CD14-positive monocyte (primary cell): ENCODE measurements at regions not wholly inside any gene's neighbourhood (a gene's known extent, or its start where the extent isn't known, plus 50 kb on each side); places are given as distances from the start of the nearest gene placed in this dataset.
"Not testable (repeated sequence)": the region's sequence is repeated elsewhere in the genome, so short reads cannot be mapped to it uniquely, and the experiment has no call there.

Experiments used
- DNase-seq, 3 donors: peaks; one replicate each; pipeline ENCODE4 v3.0.0-alpha.2; 2011 to 2022
- H2AFZ ChIP-seq: 2 replicates; pipeline ENCODE4 v1.6.0; 2012; ENCODE audit warnings: mild to moderate bottlenecking, low read depth, low read length, inconsistent platforms; ENCODE audit not compliant: insufficient read depth, poor library complexity, severe bottlenecking
- H3K27ac ChIP-seq, 2 donors: 1 replicate in 1 of 2; 2 replicates in 1 of 2; pipeline ENCODE4 v1.5.1; 2012 to 2013; ENCODE audit warnings: low read length in 2 of 2, control low read depth in 1 of 2, inconsistent platforms in 1 of 2, low read depth in 1 of 2, mild to moderate bottlenecking in 1 of 2
- H3K27me3 ChIP-seq, 2 donors: one replicate each; pipeline versions ENCODE4 v1.6.0 to v1.6.1; 2011 to 2013; ENCODE audit warnings: low read length in 2 of 2; ENCODE audit not compliant: control insufficient read depth in 2 of 2, insufficient read depth in 2 of 2
- H3K36me3 ChIP-seq, 2 donors: replicated peaks in 1 of 2; 1 replicate in 1 of 2; 2 replicates in 1 of 2; pipeline versions ENCODE4 v1.5.1 to v1.6.1; 2012 to 2013; ENCODE audit warnings: low read length in 2 of 2, control low read depth in 1 of 2, inconsistent platforms in 1 of 2, mild to moderate bottlenecking in 1 of 2; ENCODE audit not compliant: insufficient read depth in 2 of 2, control insufficient read depth in 1 of 2
- H3K4me1 ChIP-seq, 2 donors: 1 replicate in 1 of 2; 2 replicates in 1 of 2; pipeline versions ENCODE4 v1.5.1 to v1.6.1; 2012 to 2013; ENCODE audit warnings: low read length in 2 of 2, control low read depth in 1 of 2, inconsistent platforms in 1 of 2, mild to moderate bottlenecking in 1 of 2, moderate library complexity in 1 of 2; ENCODE audit not compliant: insufficient read depth in 2 of 2, control insufficient read depth in 1 of 2
- H3K4me2 ChIP-seq: replicated peaks from 2 replicates; pipeline ENCODE3; 2012; ENCODE audit warnings: low read length, moderate library complexity, mild to moderate bottlenecking; ENCODE audit not compliant: poor library complexity, severe bottlenecking; ENCODE audit errors: extremely low read depth
- H3K4me3 ChIP-seq, 3 experiments: fragments of 200-600 bp in 1 of 3; sonication (generic) in 1 of 3; replicated peaks in 1 of 3; 1 replicate in 2 of 3; 2 replicates in 1 of 3; pipeline ENCODE4 v1.5.1; 2011 to 2013; ENCODE audit warnings: low read length in 3 of 3, mild to moderate bottlenecking in 3 of 3, control low read depth in 2 of 3, low read depth in 2 of 3, inconsistent platforms in 1 of 3, moderate library complexity in 1 of 3
- H3K79me2 ChIP-seq: 2 replicates; pipeline ENCODE4 v1.6.0; 2012; ENCODE audit warnings: mild to moderate bottlenecking, control low read depth, inconsistent platforms, low read length, moderate library complexity; ENCODE audit not compliant: insufficient read depth
- H3K9ac ChIP-seq: 2 replicates; pipeline ENCODE4 v1.6.0; 2017; ENCODE audit warnings: low read length, mild to moderate bottlenecking; ENCODE audit not compliant: insufficient read depth, poor library complexity, severe bottlenecking
- H3K9me3 ChIP-seq, 2 donors: replicated peaks in 1 of 2; 1 replicate in 1 of 2; 2 replicates in 1 of 2; pipeline versions ENCODE4 v1.5.1 to v1.6.1; 2012 to 2013; ENCODE audit warnings: low read length in 2 of 2, control low read depth in 1 of 2; ENCODE audit not compliant: control insufficient read depth in 1 of 2, insufficient read depth in 1 of 2
- H4K20me1 ChIP-seq: 2 replicates; pipeline ENCODE4 v1.6.0; 2012; ENCODE audit warnings: mild to moderate bottlenecking, low read length, control low read depth, moderate library complexity; ENCODE audit not compliant: insufficient read depth
- H3K27ac Mint-ChIP-seq, 7 donors: one replicate each; pipeline ENCODE4 v1.8.0; 2020; ENCODE audit warnings: mild to moderate bottlenecking in 7 of 7, mixed read lengths in 7 of 7, moderate library complexity in 6 of 7, inconsistent platforms in 2 of 7
- H3K27me3 Mint-ChIP-seq, 3 donors: one replicate each; pipeline ENCODE4 v1.8.0; 2021 to 2022; ENCODE audit warnings: low read depth in 3 of 3, mild to moderate bottlenecking in 3 of 3, mixed read lengths in 3 of 3, moderate library complexity in 3 of 3, inconsistent platforms in 1 of 3
- H3K36me3 Mint-ChIP-seq, 2 donors: one replicate each; pipeline ENCODE4 v1.8.0; 2020; ENCODE audit warnings: mixed read lengths in 2 of 2, inconsistent platforms in 1 of 2, mild to moderate bottlenecking in 1 of 2
- H3K4me1 Mint-ChIP-seq: one replicate; pipeline ENCODE4 v1.8.0; 2020; ENCODE audit warnings: mild to moderate bottlenecking, mixed read lengths
- H3K4me3 Mint-ChIP-seq, 2 donors: one replicate each; pipeline ENCODE4 v1.8.0; 2020; ENCODE audit warnings: mild to moderate bottlenecking in 2 of 2, mixed read lengths in 2 of 2, moderate library complexity in 1 of 2
- H3K9me3 Mint-ChIP-seq, 7 donors: one replicate each; pipeline ENCODE4 v1.8.0; 2020 to 2022; ENCODE audit warnings: mixed read lengths in 7 of 7, mild to moderate bottlenecking in 6 of 7, moderate library complexity in 6 of 7, inconsistent platforms in 2 of 7
- WGBS: methylation state at CpG from one replicate; pipeline ENCODE4 v1.1.5; 2013; ENCODE audit warnings: missing lambda C conversion rate; ENCODE audit not compliant: insufficient coverage; 5-methylcytosine and 5-hydroxymethylcytosine counted together
- intact Hi-C, 2 donors: fragments of 100-400 bp; cut with micrococcal nuclease; formaldehyde crosslinking; loops; one replicate each; pipeline versions ENCODE4 v1.15.0 to v1.15.1; 2023

DNA sequence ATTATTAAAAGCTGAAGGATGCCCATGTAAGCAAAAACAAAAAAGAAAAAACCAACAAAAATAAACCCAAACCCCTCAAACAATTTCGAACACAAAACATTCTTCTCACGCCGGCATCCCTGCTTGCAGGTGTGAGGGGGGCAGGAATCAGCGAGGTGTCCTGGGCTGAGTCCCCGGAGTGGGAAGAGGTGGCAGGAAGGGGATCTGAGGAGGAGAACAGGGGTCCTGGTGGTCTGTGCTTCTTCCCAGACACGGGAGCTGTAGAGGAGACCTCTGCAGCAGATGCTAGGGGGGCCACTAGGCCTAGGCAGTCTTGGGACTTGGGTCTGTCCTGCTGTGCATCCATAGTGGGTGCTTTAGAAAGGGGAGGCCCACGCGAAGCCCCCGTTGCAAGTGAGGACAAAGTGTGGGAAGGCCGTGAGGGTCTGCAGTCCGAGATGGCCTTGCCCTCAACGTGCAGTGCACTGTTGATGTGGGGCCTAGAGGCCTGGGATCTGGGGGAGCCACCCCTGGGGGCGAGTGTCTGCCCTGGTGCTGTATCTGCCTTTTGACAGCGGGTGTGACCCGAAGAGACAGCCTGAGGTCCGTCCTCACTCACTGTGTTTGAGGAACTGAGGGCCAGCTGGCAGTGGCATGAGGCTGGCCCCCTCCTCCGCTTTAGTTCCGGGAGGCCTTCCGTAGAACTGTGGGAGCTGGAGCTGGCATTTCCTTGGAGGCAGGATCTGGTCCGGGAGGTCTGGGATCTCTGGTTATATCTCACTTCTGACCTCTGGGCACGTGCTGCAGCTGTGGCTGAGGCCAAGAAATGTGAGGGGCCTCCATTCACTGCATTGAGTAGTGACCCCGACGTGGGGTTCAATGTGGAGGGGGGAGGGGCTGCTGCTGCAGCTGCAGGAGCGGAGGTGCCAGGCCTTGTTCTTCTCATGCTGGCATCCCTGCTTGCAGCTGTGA is 1371.5 kb downstream of the CDH12 start:
- H3K4me1 Mint-ChIP-seq, H3K27me3 ChIP-seq, H3K4me3 ChIP-seq, H3K9ac ChIP-seq, H4K20me1 ChIP-seq, intact Hi-C loops, H3K4me3 Mint-ChIP-seq, H3K4me2 ChIP-seq, H3K4me1 ChIP-seq, H3K27me3 Mint-ChIP-seq, H3K36me3 ChIP-seq, H3K27ac ChIP-seq, DNase-seq, H2AFZ ChIP-seq, H3K79me2 ChIP-seq: not testable (repeated sequence)
- H3K9me3 ChIP-seq: peaks cover 0 to 16% of the 10 kb centered on the region in 2 donors
- Mint-ChIP-seq H3K27ac (peak overlapping the region in 1 of 7 donors; percentile 3), H3K36me3 (peaks cover 17 to 37% of the 10 kb centered on the region in 2 donors), H3K9me3 (peaks cover 4 to 24% (median 14%) of the 10 kb centered on the region in 7 donors)
- 96% methylated on average over 18 of the region's 24 CpGs for WGBS

DNA sequence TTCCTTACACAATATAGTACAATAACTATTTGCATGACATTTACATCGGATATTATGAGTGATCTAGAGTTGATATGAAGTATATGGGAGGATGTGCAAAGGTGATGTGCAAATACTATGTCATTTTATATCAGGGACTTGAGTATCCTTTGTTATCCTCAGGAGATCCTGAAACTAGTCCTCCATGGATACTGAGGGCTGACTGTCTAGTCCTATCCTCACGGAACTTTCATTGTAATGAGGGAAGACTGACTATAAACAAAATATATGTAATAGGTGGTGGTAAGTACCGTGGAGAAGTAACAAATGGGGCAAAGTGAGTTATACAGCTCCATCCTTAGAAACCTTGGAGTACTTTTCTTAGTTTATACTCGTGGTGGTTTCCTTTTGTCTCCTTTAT is 1373.1 kb downstream of the CDH12 start:
- H3K79me2 ChIP-seq, H3K4me1 Mint-ChIP-seq, intact Hi-C loops: not testable (repeated sequence)

DNA sequence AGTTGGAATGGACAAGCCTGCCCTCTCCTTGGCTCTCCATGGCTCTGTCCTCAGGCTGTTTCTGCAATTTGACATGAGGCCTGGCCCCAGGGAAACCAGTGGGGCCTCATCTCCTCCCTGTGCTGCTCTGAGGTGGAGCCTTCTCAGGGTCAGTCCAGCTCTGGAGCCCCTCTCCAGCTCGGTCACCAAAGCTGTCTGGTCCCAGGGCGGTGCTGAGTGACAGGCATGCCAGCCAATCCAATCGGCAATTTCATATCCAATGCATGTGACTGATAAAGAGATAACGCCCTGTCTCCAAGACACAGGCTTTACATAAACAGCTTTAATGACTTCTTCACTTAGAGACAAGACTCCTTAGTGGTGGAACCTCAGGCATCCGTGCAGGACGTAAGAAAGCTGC is 1379.2 kb downstream of the CDH12 start:
- no CpG with 5 or more reads among the region's 6 CpGs for WGBS
- H3K9ac ChIP-seq, H4K20me1 ChIP-seq, H3K79me2 ChIP-seq, H3K27me3 ChIP-seq, H3K4me1 Mint-ChIP-seq, H3K36me3 ChIP-seq, H3K4me1 ChIP-seq, H3K4me2 ChIP-seq, H3K9me3 ChIP-seq, H3K9me3 Mint-ChIP-seq, H3K4me3 ChIP-seq, H3K27ac ChIP-seq, intact Hi-C loops, H2AFZ ChIP-seq, H3K4me3 Mint-ChIP-seq, H3K27me3 Mint-ChIP-seq, DNase-seq: not testable (repeated sequence)
- H3K36me3 Mint-ChIP-seq: peaks cover 24 to 31% of the 10 kb centered on the region in 2 donors
- peak overlapping the region in 1 of 7 donors; percentile 17 for H3K27ac Mint-ChIP-seq

More for the DNA sequence above, 1373.1 kb downstream of the CDH12 start:
- not testable (repeated sequence) for H3K27me3 ChIP-seq, H3K27me3 Mint-ChIP-seq, H2AFZ ChIP-seq, H4K20me1 ChIP-seq, H3K27ac Mint-ChIP-seq, H3K4me3 Mint-ChIP-seq, H3K4me3 ChIP-seq, H3K36me3 ChIP-seq, H3K4me2 ChIP-seq, H3K9ac ChIP-seq, H3K4me1 ChIP-seq, H3K27ac ChIP-seq, DNase-seq
- peaks cover 0 to 16% of the 10 kb centered on the region in 2 donors for H3K9me3 ChIP-seq
- WGBS: no CpG with 5 or more reads among the region's 4 CpGs
- peaks cover 4 to 24% (median 14%) of the 10 kb centered on the region in 7 donors for H3K9me3 Mint-ChIP-seq
- H3K36me3 Mint-ChIP-seq: peaks cover 17 to 37% of the 10 kb centered on the region in 2 donors

DNA sequence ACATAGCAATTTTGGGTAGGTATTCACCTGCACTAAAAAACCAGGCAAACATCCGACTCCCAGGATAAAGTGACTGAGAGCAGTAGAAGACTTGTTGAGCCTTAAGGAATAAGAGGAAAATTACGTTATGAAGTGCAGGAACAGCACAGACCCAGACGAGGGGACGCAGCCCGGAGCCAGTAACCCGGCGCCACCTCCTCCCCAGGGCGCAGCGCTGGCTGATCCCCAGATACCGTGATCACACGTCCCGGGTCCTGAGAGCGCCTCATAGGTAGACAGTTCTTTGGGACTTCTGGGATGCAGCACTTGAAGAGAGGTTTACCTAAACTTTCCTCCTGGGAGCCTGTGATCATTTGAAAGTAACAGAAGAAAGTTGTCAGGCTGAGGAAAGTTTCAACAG is 1379.7 kb downstream of the CDH12 start:
- Mint-ChIP-seq H3K36me3 (peaks cover 22 to 27% of the 10 kb centered on the region in 2 donors), H3K27ac (peak overlapping the region in 1 of 7 donors; percentile 17)
- H3K79me2 ChIP-seq, H3K27me3 ChIP-seq, H3K4me3 Mint-ChIP-seq, H3K27me3 Mint-ChIP-seq, H3K27ac ChIP-seq, H3K9ac ChIP-seq, H3K36me3 ChIP-seq, intact Hi-C loops, DNase-seq, H3K9me3 ChIP-seq, H3K4me1 ChIP-seq, H3K9me3 Mint-ChIP-seq, H2AFZ ChIP-seq, H3K4me1 Mint-ChIP-seq, H4K20me1 ChIP-seq, H3K4me2 ChIP-seq, H3K4me3 ChIP-seq: not testable (repeated sequence)
- 100% methylated on average over 9 of the region's 13 CpGs for WGBS
